Inflammatory macrophage (primary cell): ENCODE measurements at regions not wholly inside any gene's neighbourhood (a gene's known extent, or its start where the extent isn't known, plus 50 kb on each side); places are given as distances from the start of the nearest gene placed in this dataset.
A peak's percentile ranks its signal among the peaks of the same experiment; 100 is the strongest.

Source experiments
- DNase-seq, 2 donors: peaks; one replicate each; pipeline ENCODE4 v3.0.0-alpha.2; 2020 to 2022

DNA sequence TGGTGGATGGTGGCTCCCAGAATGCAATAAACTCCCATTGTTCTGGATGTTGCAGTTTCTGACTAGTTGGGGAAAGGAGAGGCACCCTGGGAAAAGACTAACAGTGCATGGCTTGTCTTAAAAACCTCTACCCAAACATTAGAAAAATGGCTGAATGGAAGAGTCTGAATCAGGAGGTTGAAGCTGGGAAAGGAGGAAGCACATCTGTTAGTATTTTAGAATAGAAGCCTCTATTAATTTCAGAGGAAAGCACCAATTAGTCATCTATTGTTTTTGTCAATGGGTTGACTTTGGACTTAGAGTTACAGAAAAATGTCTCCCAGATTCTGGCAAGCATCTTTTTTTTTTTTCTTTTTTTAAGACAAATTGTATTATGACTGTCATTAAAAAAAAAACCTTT, 56.1 kb upstream of the ELMO1 start:
- no peak for DNase-seq

DNA sequence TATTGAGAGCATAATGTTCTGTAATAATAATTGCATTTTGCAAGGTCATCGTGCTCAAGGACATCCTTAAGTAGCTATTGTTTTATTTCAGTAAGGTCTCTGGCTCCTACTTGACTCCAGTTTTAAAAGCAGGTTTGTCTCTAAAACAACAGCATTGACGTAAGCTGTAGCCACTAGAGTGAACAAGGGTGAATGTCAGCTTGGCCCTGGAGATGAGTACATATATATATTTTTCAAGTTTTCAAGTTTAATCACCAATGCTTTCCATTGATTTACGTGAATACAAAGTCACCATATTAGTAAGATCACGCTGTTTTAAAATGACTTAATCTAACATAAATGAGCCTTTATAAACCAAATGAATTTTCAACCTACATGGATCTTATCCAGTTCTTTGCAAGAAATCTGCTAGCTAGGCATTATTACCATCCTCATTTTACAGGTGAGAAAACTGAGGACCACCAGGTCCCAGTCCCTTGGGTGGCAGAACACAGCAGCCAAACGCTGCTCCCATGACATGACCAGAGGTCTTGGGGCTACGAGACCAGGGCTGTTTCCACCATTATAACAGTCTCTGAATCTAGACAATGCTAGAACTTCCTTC, 57.2 kb upstream of the ELMO1 start:
- DNase-seq: no peak

DNA sequence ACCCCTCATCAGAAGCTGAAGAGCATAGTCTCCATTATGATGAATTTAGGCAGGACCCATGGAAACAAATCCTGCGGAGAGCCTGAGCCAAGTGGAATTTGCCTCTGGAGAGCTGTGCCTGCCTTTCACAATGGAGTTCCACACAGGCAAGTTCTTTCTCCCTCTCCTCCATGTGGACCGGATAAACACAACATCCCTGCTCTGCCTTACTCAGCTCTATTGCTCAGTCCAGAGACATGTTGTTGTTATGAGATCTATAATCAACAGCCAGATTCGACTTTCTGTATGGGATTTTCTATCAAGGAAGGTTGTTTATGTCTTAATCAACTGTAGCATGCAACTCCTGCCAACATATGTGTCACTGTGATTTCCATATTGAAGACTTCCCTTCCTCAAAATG, 59.5 kb upstream of the ELMO1 start:
- no peak for DNase-seq

DNA sequence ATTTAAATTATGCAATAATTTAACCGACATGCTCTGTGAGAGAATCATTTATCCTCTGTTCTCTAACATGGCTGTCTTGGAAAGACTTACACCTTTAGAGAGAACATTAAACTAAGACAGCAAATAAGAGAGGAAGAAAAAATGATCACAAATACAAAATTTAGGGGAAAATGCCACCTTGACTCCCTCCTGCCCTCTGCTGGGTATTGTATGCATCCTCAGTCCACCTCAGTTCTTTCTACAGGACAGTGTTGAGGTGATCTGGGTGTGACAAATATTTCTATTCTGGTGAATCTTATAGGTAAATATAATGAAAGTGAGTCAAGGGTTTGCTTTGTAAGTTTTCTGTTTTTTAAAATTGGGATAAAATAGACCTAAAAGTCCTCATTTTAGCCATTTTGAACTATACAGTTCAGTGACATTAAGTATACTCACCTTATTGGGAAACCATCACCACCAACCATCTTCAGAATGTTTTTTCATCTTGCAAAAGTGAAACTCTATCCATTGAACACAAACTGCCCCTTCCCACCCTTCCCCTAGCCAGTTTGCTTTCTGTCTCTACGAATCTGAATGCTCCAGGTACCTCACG, 61.5 kb upstream of the ELMO1 start:
- peak; percentile 29 to 30 for DNase-seq

DNA sequence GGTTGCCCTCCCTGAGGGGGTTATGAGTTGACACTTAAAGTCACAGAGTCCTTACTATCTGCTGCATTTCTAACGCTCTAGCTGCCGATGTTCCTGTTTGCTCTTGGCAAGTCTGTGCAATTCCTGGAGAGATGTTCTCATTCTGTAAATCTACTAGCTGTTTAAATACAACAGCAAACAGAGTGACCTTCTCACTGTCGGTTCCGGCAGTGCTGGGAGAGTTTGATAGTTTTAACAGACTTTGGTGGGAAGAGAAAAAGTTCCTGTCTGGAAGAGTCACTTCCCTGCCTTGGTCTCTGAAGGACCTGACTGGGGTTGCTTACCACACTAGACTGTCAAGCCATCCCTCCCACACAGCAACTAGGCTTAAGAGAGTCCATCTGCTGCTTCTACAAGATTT, 63.3 kb upstream of the ELMO1 start:
- peak in 1 of 2 donors; percentile 19 for DNase-seq

DNA sequence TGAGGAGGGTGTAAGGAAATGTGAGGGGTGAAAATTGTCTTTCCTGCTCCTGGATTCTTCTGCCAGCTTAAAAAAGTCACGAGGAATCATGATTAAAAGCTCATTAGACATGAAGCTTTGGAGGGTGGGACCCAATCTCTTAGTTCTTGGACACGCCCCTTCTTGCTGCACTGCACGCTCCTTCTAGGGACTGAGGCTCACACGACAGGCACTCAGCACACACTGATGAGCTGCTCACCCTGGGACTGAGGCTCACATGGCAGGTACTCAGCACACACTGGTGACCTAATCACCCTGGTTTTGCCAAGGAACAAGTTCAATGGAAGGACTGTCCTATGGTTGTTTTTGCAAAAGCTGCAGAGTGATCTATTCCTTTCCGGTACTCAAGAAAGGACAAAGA, 65.8 kb upstream of the ELMO1 start:
- no peak for DNase-seq

DNA sequence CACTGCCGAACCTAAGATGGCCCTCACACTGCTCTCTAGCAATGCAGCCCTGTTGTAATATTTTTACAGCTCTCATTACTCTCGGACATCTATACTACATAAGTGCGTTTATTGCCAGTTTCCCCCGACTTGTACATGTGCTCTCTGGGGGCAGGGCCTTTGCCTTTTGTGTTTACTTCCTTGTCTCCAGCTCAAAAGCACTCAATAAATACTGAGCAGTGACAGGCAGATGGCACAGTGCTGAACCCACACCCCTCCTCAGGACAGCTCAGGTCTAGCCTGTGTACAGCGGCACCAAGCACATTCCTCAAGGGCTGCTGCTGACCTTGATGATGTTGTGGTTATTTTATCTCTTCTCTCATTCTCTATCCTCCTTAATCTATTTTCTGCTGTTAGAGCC, 68.0 kb upstream of the ELMO1 start:
- no peak for DNase-seq

DNA sequence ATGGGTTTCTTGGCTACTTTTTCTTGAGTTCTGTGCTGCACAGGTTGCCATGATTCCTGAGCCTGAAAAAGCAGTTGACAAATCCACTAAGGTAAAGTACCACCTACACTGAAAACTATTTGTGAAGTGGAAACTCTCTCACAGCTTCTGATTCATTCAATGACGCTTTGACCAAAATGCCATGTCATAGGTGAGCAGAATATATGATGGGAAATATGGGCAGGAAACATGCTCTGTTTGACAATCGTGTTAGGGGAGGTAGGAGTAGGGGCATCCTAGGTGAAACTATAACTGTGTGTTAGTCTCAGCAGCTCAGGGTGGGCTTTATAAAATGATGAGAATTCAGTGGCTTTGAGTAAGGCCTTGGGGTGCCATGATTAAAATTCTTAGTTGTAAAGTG, 69.6 kb upstream of the ELMO1 start:
- no peak for DNase-seq

DNA sequence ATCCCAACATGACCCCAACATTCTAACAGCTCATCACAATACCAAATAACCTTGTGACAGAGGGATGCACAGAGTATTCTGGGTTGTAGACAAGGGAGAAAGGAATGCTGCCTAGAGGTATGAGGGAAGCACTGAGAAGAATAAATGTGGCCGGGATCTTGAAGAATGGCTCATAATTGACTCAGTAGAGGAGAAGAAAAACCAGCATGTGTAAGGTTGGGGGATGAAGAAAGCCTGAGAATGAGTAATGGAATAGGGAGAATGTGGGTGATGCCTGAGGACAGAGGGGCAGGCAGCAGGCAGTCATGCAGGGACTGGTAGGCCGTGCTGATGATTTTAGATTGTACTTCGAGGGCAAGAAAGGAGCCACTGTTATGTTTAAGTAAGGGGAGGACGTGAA, 75.4 kb upstream of the ELMO1 start:
- DNase-seq: no peak

DNA sequence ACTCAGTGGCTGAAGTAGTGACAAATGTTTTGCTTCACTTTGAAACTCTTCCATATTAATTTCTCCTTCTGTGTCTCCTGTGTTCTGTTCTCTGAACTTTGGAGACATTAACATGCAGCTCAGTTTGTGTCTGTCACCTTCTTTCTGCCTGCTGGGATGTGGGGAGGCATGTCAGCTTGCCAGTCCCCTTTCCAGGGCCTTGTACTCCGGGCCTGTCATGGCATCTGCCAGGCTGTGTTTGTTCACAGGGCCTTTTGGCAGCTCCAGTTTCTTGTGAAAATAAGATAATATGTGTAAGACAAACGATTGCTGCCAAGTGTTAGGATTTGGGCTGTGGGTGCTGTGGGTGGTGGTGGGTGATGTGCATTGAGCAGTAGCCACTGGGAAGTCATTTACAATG, 76.1 kb upstream of the ELMO1 start:
- DNase-seq: no peak

DNA sequence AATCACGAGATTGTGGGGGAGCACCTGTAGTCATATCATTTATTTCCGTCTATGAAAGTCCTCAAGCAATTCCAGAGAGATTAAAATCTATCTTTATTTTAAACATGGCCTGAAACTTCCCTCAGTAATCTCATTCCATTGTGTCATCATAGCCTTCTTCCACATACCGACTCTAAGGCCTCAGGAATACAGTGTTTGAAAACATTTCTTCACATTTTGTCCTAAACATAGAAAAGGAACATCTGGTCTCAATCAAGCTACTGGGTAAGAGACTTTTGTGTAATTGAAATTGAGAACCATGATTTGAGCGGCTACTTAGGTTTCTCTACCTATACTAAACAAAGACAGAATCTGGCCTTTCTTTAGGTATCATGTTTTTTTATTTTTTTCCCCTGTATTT, 78.0 kb upstream of the ELMO1 start:
- no peak for DNase-seq

DNA sequence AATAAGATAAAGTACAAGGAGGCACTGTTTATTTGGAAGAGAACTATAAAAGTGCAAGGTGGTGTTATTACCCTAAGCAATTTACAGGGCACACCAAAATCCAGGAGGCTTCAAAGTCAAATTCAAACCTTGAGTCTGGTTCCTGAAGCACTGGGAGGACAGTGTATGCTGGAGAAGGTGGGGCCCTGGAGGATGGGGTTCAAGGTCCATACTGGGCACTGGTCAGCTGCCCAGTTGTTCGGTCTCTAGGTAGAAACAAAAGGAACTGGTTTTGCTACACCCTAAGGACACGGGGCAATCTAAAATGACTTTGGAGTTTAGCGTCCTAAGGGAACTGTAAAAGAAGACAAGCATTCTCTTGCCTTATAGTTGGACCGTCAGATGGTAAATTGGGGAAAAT, 78.4 kb upstream of the ELMO1 start:
- DNase-seq: no peak

DNA sequence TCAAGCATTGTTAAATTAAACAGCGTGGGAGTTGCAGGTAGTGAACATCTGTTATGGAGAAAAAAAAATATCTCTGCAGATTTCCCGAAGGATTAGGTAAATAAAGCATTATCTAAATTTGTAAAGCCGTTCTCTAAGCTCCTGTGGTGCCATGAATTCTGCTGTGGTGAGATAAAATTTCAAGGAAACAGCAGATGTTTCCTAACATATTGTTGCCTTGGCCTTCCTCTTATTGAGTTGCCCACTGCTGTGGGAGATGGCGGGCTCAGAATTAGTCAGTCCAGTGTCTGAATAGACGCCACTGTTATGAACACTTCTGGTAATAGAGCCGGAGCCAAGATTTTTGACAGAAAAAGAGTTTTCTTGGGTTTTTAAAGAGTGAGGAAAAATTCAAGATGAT, 82.6 kb upstream of the ELMO1 start:
- peak; percentile 67 to 68 for DNase-seq

DNA sequence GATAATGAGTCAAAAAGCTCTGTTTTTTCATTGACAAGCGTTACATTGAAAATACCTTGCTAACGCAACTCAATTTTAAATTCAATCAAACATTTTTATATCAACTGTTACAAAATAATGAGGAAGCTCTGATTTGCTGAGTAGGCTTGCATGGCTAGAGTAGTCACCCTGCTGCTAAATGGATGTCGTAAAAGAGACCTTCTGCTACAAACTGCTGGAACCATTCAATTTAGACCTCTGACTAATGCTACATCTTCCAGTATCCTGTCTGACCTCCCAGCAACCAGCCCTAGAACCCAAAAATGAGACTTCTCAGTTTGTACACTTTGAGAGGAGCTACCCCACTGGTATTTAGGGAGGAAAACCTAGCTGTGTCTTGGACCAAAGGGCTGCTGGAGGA, 84.0 kb upstream of the ELMO1 start:
- peak; percentile 34 to 44 for DNase-seq

DNA sequence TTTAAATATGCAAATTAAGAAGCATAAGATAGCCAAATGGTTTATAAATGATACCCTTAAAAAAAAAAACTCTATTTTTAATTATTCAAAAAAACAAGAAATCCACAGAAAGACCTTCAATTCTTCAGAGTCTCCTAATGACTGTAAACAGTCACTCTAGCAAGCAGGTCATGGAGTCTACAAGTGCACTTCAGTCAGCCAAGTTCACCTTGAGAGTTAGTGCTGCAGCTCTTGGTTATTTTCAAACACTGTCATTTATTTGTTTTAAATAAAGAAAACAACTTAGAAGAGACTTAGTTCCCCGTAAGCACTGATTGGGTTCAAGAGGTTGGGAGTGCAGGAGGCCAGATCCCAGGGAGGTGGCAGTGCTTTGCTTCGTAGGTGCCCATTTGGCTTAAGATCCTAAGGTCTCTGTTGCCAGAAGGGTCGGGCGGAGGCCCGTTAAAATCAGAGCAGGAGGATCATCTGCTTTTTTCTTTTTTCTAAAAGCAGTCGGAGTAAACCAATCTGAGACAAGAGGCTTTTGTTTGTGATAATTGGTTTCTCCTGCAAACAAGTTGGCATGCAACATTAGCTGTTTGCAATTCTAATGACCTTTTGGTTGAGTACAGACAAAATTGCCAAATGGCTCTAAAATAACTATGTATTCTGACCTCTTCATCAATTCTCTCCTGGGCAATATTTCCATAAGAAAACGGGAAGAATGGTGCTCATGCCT, 86.4 kb upstream of the ELMO1 start:
- no peak for DNase-seq

DNA sequence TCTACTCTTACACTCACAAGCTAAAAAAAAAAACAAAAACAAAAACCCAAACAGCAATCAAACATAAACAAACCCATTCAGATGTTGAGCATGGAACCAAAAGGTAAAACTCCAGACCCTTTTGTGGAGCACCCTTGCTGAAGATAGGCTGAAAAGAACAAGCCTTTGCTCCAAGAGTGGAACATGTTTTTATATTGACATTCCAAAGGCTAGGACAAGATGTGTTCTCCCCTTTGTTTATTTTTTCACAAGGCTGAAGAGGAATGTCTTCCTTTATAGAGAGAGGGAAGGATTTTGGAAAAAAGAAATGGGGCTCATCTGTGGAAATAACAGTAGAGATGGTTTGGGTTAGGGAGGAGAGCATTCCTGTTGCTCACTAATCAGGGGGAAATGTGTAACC, 87.2 kb upstream of the ELMO1 start:
- no peak for DNase-seq

DNA sequence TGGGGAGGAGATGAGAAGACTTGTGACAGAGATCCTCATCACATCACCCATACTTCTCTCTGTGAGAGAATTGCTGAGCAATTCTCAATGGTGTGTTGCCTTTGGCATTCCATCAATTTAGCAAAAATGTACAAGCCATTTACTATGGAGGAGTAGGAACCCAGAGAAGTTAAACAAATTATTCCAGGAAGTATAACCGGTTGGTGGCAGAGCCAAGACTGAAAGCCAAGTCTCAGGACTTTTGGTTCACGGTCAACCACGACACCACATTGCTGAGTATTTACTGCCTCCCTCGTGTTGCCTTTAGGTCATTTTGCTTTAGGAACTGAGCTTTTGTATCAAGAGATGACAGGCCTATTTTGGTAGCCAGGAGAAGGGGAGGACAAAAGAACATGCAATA, 88.0 kb upstream of the ELMO1 start:
- no peak for DNase-seq

DNA sequence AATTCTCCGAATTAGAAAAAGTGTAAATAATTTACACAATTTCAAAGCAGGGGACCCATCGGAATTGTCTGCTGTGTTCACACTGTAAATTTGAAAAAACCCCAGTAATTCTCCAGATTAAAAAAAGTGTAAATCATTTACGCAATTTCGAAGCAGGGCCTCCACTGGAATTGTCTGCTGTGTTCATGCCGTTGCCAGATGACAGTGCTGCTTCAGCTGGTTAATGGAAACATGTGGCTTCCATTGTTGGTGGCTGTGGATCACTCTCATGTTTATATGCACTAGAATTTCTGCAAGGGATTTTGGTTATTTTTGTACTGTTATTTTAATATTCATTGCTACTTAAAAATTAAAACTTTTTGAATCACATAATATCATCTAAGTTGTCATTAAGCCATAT, 88.8 kb upstream of the ELMO1 start:
- no peak for DNase-seq

DNA sequence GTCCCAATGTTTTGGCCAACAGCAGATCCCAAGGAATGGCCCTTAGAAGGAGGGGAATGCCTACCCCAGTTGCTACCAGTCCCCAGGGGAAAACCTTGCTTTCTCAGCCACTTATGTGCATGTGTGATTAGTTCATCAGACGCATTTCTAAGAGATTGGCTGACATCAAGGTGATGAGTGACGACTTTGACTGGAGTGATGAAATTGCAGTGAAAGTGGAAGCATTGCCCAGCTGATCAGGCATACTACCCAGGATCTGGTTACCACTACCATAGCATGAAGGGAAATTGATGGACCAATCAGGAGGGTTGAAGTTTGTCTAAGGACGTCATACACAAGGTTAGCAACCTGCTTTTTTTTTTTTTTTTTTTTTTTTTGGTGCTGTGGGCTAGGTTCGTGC, 90.3 kb upstream of the ELMO1 start:
- DNase-seq: no peak

DNA sequence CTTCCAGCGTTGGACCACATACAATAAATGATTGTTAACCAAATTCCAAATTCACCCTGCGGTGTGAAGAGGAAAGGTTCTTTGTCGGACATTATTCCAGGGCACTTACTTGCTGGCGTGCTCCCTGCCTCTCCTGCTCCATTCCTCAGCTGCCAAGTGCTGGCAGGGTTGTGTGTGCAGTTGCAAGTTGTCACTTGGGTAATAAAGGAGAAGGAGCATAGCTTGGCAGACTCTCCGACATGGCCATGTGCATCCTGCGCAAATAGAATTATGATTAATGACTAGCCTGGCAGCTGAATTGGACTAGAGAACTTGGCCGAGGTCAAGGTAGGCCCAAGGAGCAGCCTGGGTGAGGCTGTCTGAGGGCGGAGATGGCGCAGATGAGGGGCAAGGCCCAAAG, 92.3 kb upstream of the ELMO1 start:
- DNase-seq: no peak

DNA sequence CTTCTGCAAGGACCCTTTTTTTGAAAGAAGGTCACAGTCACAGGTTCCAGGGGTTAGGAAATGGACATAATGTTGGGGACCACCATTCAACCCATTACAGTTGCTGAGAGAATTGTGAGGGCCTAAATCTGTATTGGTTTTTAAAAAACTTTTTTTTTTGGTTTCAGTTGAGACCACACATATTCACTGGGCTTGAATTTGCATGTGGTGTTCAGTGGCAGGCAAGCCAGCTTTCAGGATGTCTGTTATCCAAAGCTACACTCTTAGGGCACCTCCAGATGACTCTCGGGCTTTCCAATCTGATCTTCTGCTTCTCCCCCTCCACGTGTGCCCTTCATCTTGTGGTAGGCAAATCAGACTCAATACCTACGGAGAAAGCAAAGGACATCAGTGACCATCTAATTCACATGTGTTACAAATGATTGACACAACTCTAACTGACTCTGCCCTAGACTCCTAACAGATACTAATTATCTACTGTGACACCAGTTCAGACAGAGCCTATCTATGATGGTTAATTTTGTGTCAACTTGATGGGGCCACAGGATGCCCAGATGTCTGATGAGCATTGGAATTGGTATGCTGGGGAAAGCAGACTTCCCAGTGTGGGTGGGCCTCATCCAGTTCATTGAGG, 93.3 kb upstream of the ELMO1 start:
- no peak for DNase-seq

DNA sequence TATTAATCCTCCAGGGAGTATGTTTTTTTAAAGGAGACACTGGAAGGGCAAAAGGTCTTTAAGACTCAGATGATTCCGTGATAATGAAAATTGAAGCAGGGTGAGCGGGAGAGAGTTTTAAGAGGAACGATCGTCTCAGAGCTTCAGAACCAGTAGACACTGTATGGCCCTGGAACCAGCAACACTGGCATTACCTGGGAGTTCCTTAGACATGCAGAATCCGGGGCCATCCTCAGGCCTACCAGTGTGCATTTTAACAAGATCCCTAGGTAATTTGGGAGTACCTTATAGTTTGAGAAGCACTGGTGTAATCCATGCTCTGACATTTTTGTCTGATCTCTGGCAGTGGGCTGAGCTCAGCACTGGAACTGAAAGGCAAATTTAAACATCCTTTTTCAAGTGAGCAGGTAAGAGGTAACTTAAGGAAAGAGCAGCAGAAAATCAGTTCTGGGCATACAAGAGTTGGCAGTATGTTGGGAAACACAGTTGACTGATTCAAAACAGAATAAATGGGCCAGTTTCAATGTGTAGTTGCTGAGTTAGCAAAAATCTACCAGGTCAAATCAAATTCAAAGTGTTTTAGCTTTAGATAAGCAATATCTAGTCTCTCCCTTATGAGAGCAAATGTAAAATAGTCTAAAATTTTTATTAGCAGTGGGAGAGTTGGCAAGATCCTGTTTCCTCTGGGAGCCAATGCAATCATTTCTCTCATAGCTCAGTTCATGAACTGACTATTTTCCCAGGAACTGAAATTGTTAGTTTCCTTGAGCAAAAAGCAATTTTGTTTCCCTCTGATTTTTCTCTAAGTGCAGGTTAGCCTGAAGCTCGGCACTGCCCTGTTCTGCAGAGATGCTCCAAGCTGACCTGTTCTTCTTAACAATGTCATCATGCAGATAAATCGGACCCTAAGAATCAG, 97.2 kb upstream of the ELMO1 start:
- no peak for DNase-seq

DNA sequence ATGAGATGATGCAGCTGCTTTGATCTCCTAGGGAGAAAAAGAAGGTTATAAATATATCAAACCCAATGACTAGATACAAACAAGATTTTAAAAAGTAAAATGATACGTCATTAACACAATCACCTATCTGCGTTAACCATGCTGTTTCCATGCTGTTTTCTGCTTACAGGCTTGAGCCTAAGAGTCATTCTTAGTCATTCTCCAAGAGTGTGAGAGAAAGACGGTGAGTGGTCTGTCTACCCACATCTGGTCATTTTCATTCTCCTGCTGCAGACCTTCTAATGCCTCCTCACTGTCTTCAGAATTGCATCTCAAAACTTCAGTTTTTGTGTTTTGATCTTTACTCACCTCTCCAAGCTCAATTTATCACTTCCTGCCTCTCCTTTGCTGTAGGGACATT, 98.0 kb upstream of the ELMO1 start:
- no peak for DNase-seq
